SHP77 (cell line): ENCODE measurements at regions not wholly inside any gene's neighbourhood (a gene's known extent, or its start where the extent isn't known, plus 50 kb on each side); places are given as distances from the start of the nearest gene placed in this dataset.

Source experiments
- DNase-seq, 2 experiments: peaks; one replicate each; lab custom pipeline; 2025; lab: John Stamatoyannopoulos, UW

- DNase-seq: no peak
These were observed 359.9 kb downstream of the TXNL1 start for GRCh38 chr18:56278421-56279003.

- no peak for DNase-seq
These were observed 361.9 kb downstream of the TXNL1 start for GRCh38 chr18:56276466-56276865.

DNA sequence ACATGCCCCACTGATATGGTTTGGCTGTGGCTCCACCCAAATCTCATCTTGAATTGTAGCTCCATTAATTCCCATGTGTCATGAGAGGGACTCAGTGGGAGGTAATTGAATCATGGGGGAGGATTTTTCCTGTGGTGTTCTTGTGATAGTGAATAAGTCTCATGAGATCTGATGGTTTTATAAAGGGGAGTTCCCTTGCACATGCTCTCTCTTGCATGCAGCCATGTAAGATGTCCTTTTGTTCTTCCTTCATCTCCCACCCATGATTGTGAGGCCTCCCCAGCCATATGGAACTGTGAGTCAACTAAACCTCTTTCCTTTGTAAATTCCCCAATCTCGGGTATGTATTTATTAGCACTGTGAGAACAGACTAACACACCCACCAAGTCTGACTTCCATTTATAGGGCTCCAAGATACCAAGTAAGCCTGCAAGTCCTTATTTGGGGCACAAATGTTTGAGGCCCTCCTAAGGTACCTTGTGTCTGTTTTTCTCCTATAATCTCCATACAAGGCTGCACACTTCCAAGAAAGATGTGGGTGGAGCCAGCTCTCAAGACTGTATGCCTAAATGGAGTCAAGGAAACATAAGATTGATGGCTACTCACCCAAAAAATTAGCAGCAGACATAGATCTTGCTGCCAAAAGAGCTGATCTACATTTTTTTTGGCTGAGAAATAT lies 364.7 kb downstream of the TXNL1 start:
- DNase-seq: no peak

DNA sequence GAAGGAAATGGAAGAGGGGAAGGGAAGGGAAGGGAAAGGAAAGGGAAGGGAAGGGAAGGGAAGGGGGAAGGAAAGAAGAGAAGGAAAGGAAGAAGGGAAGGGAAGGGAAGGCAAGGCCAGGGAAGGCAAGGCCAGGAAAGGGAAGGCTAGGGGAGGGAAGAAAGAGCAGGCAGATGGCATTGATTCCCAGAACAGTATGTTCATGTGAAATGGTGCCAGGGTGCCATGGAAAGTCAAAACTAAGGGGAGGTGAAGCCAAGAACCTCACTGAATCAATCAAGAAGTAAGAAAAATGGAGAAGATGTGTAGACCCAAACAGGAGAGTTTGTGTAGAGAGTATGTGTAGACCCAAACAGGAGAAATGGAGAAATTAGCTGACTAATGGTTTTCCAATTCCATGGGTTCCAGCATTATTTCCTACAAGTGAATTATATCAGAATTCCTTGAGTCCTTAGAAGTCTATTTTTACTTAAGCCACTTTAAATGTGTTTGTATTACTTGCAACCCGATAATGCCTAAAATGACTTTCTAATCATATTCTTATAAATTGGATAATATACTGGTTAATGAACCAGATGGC lies 367.6 kb downstream of the TXNL1 start:
- no peak for DNase-seq

DNA sequence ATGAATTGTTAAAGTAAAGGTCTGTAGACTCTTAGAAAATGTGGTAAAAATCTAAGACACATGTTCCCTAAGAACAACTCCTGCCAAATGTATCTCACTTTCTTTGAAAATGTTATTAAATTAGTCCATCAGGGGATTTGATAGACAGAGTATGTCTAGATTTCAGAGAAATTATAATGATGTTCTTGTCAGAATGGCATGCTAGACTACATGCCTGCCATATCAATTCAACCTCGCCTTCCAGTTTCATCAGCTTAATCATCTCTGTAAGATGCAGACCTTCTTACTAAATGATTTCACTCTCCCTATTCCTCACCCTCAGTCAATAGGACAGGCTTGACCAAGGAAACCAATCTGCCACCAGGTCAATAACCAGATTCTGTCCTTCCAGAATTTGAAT lies 368.4 kb downstream of the TXNL1 start:
- no peak for DNase-seq

DNA sequence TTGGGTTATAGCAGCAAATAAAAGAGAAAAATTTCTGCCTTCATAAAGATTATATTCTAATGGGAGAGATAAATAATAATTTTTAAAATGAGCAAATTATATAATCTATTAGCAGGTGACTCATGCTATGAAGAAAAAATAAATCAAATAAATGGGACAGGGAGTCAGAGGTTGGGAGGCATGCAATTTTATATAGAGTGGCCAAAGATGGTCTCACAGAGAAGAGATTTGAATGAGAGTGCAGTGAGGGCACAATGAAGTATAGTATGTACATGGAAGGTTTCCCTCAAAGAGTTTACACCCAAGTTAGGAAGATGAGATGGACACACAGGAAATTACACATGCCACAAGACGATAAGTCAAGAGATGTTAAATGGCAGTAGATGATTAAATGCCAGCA lies 369.4 kb downstream of the TXNL1 start:
- no peak for DNase-seq

- DNase-seq: no peak
These were observed 371.1 kb downstream of the TXNL1 start for GRCh38 chr18:56267334-56267733.

DNA sequence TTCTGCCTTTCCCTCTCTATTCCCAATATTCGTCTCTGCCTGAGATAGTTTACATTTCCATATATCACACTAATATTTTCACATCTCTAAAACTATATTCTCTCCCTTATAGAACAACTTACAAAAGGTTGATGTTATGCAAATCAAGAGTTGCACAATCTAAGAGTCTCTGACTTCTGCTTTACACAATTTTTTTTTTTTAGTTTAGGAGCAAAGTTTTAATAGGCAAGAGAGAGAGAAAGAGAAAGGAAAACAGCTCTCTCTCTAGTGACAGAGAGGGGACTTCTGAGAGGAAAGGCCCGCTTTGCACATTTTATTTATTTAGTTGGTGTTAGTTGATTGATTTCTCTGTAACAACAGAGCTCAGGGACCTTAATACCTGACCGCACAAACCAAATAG lies 380.2 kb downstream of the TXNL1 start:
- no peak for DNase-seq

DNA sequence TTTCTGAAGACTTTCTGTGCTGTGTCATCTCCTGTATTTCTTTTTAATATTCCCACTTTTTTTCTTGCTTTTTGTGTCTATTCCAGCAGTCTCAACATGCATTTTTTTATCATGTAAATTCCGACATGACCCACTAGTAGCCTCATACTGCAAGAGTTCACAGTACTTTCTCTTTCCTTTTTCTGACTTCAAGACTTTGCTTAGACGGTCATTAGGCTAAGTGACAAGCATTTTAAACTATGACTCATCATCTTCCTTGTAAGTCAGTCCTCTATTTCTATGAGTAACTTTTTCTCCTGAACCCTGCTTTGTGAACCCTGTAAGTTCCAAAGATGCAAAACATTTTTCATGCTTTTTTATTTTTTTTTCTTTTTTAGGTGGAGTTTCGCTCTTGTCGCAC lies 381.2 kb downstream of the TXNL1 start:
- DNase-seq: no peak

GRCh38 chr18:56256659-56257058 lies 381.7 kb downstream of the TXNL1 start:
- no peak for DNase-seq

DNA sequence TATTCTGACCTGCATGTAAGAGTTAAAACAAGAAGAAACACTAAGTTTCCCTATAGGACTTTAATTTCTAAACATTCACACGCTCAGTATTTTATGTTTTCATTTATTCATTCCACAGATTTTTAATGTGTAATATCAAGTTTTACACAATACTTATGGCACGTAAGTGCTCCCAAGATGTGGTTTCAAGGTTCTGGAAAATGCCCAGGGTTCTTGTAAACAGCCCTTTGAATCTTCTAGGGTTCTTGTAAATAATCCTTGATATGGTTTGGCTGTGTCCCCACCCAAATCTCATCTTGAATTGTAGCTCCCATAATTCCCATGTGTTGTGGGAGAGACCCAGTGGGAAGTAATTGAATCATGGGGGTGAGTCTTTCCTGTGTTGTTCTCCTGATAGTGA lies 383.0 kb downstream of the TXNL1 start:
- no peak for DNase-seq

DNA sequence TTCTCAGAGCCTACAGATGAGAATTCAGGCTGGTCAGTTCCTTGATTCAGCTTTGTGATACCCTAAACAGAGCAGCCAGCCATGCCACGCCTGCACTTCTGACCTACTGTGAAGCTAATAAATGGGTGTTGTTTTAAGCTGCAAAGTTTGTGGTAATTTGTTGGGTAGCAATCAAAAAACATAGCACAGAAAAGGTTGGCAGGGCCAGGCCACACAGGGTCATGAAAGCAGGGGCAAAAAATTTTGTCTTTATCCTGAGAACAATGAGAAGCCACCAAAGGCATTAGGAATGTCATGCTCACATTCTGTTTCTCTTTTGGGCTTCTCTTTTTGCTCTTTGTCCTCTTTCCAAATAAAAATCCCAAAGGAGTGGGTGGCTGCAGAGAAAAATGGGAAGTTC lies 385.9 kb downstream of the TXNL1 start:
- DNase-seq: no peak

- DNase-seq: no peak
These were observed 389.7 kb downstream of the TXNL1 start for GRCh38 chr18:56248610-56249235.

DNA sequence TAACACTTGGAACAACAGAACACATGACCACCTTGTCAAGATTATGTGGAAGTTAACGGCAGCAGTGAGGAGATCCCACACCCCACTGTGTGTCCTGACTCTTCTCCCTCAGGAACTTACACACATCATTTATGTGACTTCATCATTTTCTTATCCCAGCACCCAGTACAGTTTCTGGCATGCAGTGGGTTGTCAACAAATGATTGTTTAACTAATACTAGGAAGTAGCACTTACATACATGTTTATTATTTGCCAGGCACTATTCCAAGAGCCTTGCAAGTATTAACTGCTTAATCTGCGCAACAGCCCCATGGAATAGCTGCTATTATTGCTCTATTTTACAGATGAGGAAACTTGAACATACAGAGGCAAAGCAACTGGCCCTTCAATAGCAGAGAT lies 391.5 kb downstream of the TXNL1 start:
- DNase-seq: no peak

GRCh38 chr18:56245866-56246580 lies 392.4 kb downstream of the TXNL1 start:
- no peak for DNase-seq

GRCh38 chr18:56240405-56240804 lies 398.0 kb downstream of the TXNL1 start:
- no peak for DNase-seq

- no peak for DNase-seq
These were observed 399.8 kb downstream of the TXNL1 start for GRCh38 chr18:56238576-56238975.

GRCh38 chr18:56235481-56236013 lies 402.8 kb downstream of the TXNL1 start:
- DNase-seq: no peak

- DNase-seq: no peak
These were observed 403.3 kb downstream of the TXNL1 start for GRCh38 chr18:56235071-56235470.

DNA sequence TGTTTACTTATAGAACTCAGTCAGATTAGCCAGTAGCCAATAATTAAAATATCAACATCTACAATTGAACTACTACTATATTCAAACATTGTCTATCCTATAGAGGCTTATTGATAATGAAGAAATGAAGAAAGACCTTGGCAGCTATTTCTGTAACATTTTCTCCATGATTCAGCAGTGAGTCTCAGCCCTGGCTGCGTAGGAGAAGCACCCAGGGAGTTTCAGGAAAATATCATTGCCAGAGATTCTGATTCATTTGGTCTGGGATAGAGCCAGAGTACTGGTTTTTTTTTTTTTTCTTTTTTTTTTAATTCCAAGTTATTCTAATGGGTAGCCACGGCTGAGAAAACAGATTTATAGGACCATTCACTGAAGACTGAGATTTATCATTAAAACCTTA lies 404.8 kb downstream of the TXNL1 start:
- no peak for DNase-seq

- no peak for DNase-seq
These were observed 412.4 kb downstream of the TXNL1 start for GRCh38 chr18:56226025-56226424.
